H9 (cell line): ENCODE measurements at regions not wholly inside any gene's neighbourhood (a gene's known extent, or its start where the extent isn't known, plus 50 kb on each side); places are given as distances from the start of the nearest gene placed in this dataset.

Experiments used
- DNase-seq: peaks from one replicate; pipeline ENCODE4 v3.0.0-alpha.2; 2017
- H2AFZ ChIP-seq: one replicate; pipeline ENCODE4 v1.6.1; 2013; ENCODE audit warnings: mild to moderate bottlenecking, low read length, control low read depth, moderate library complexity
- H2AK5ac ChIP-seq: 2 replicates; pipeline ENCODE4 v1.6.1; 2013; ENCODE audit warnings: low read length, control low read depth, mixed read lengths; ENCODE audit not compliant: insufficient read length
- H2BK120ac ChIP-seq: one replicate; pipeline ENCODE4 v1.6.1; 2013; ENCODE audit warnings: low read depth, mild to moderate bottlenecking, low read length, control low read depth, inconsistent platforms; ENCODE audit not compliant: poor library complexity, severe bottlenecking
- H2BK12ac ChIP-seq: 2 replicates; pipeline ENCODE4 v1.6.1; 2013; ENCODE audit warnings: low read length, control low read depth, mixed read lengths, low read depth; ENCODE audit not compliant: insufficient read length
- H2BK15ac ChIP-seq: 2 replicates; pipeline ENCODE4 v1.6.1; 2013; ENCODE audit warnings: low read depth, low read length, control low read depth
- H2BK20ac ChIP-seq: one replicate; pipeline ENCODE4 v1.6.1; 2013; ENCODE audit warnings: low read depth, mild to moderate bottlenecking, low read length, control low read depth, inconsistent platforms; ENCODE audit not compliant: poor library complexity, severe bottlenecking
- H2BK5ac ChIP-seq: 2 replicates; pipeline ENCODE4 v1.6.1; 2013; ENCODE audit warnings: low read length, control low read depth, mixed read lengths; ENCODE audit not compliant: insufficient read length
- H3K14ac ChIP-seq: 2 replicates; pipeline ENCODE4 v1.6.1; 2013; ENCODE audit warnings: low read length, control low read depth; ENCODE audit not compliant: insufficient read depth
- H3K18ac ChIP-seq: 2 replicates; pipeline ENCODE4 v1.6.1; 2013; ENCODE audit warnings: low read depth, mild to moderate bottlenecking, mixed read lengths, low read length, control low read depth; ENCODE audit not compliant: insufficient read length
- H3K23ac ChIP-seq: 2 replicates; pipeline ENCODE4 v1.6.1; 2013; ENCODE audit warnings: low read length, control low read depth, mixed read lengths, low read depth; ENCODE audit not compliant: insufficient read length
- H3K23me2 ChIP-seq: 2 replicates; pipeline ENCODE4 v1.6.1; 2013; ENCODE audit warnings: low read depth, mild to moderate bottlenecking, mixed read lengths, low read length, control low read depth; ENCODE audit not compliant: insufficient read length, poor library complexity, severe bottlenecking
- H3K27ac ChIP-seq: 2 replicates; pipeline ENCODE4 v1.5.1; 2013; ENCODE audit warnings: low read length, control low read depth, mixed read lengths, low read depth; ENCODE audit not compliant: insufficient read length
- H3K27me3 ChIP-seq: 2 replicates; pipeline ENCODE4 v1.6.1; 2013; ENCODE audit warnings: low read length, control low read depth, inconsistent platforms; ENCODE audit not compliant: insufficient read depth
- H3K4ac ChIP-seq: 2 replicates; pipeline ENCODE4 v1.6.1; 2013; ENCODE audit warnings: low read depth, mild to moderate bottlenecking, control low read depth, inconsistent platforms, low read length, moderate library complexity
- H3K4me1 ChIP-seq: 2 replicates; pipeline ENCODE4 v1.6.1; 2013; ENCODE audit warnings: low read length, control low read depth, inconsistent platforms; ENCODE audit not compliant: insufficient read depth
- H3K4me2 ChIP-seq: 2 replicates; pipeline ENCODE4 v1.6.1; 2013; ENCODE audit warnings: low read length, control low read depth, mixed read lengths; ENCODE audit not compliant: insufficient read length, insufficient read depth
- H3K56ac ChIP-seq: 2 replicates; pipeline ENCODE4 v1.6.1; 2013; ENCODE audit warnings: low read depth, mild to moderate bottlenecking, mixed read lengths, low read length, control low read depth; ENCODE audit not compliant: insufficient read length
- H3K79me1 ChIP-seq: 2 replicates; pipeline ENCODE4 v1.6.1; 2013; ENCODE audit warnings: low read depth, mild to moderate bottlenecking, moderate library complexity, low read length, control low read depth, inconsistent platforms; ENCODE audit not compliant: insufficient read depth, poor library complexity, severe bottlenecking
- H3K79me2 ChIP-seq: 2 replicates; pipeline ENCODE4 v1.6.1; 2013; ENCODE audit warnings: low read length, control low read depth, inconsistent platforms; ENCODE audit not compliant: insufficient read depth
- H3K9ac ChIP-seq: 2 replicates; pipeline ENCODE4 v1.6.1; 2013; ENCODE audit warnings: low read length, control low read depth, mixed read lengths; ENCODE audit not compliant: insufficient read length; ENCODE audit errors: extremely low read depth
- H3K9me3 ChIP-seq: one replicate; pipeline ENCODE4 v1.6.1; 2013; ENCODE audit warnings: low read depth, low read length, inconsistent platforms; ENCODE audit not compliant: control insufficient read depth
- H3T11ph ChIP-seq: one replicate; pipeline ENCODE4 v1.6.1; 2013; ENCODE audit warnings: mild to moderate bottlenecking, low read length, control low read depth, inconsistent platforms
- H4K20me1 ChIP-seq: one replicate; pipeline ENCODE4 v1.6.1; 2013; ENCODE audit not compliant: control insufficient read depth, insufficient read length, insufficient read depth
- H4K5ac ChIP-seq: 2 replicates; pipeline ENCODE4 v1.6.1; 2013; ENCODE audit warnings: low read depth, mild to moderate bottlenecking, mixed read lengths, low read length, control low read depth; ENCODE audit not compliant: insufficient read length
- H4K8ac ChIP-seq: replicated peaks from 2 replicates; pipeline ENCODE4 v1.6.1; 2013; ENCODE audit warnings: low read length, control low read depth, mixed read lengths, low read depth; ENCODE audit not compliant: insufficient read length
- H4K91ac ChIP-seq: 2 replicates; pipeline ENCODE4 v1.6.1; 2013; ENCODE audit warnings: low read depth, mild to moderate bottlenecking, moderate library complexity, mixed read lengths, low read length, control low read depth; ENCODE audit not compliant: insufficient read length
- H3K27ac Mint-ChIP-seq, 3 experiments: 2 replicates in 2 of 3; 3 replicates in 1 of 3; pipeline ENCODE4 v1.8.0; 2020 to 2021; ENCODE audit warnings: mixed read lengths in 3 of 3, mild to moderate bottlenecking in 1 of 3, moderate library complexity in 1 of 3
- H3K27me3 Mint-ChIP-seq: 2 replicates; pipeline ENCODE4 v1.8.0; 2021; ENCODE audit warnings: low read depth, mild to moderate bottlenecking, moderate library complexity, mixed read lengths
- H3K36me3 Mint-ChIP-seq, 3 experiments: 2 replicates in 2 of 3; 3 replicates in 1 of 3; pipeline ENCODE4 v1.8.0; 2020 to 2021; ENCODE audit warnings: low read depth in 3 of 3, mixed read lengths in 3 of 3; ENCODE audit not compliant: insufficient read depth in 1 of 3
- H3K4me1 Mint-ChIP-seq, 2 experiments: 2 replicates each; pipeline ENCODE4 v1.8.0; 2020; ENCODE audit warnings: mixed read lengths in 2 of 2
- H3K4me3 Mint-ChIP-seq, 2 experiments: 2 replicates in 1 of 2; 3 replicates in 1 of 2; pipeline ENCODE4 v1.8.0; 2020 to 2021; ENCODE audit warnings: mild to moderate bottlenecking in 2 of 2, mixed read lengths in 2 of 2, moderate library complexity in 1 of 2
- H3K9me3 Mint-ChIP-seq, 2 experiments: 2 replicates in 1 of 2; 3 replicates in 1 of 2; pipeline ENCODE4 v1.8.0; 2020; ENCODE audit warnings: mild to moderate bottlenecking in 2 of 2, mixed read lengths in 2 of 2, moderate library complexity in 1 of 2
- CTCF ChIP-seq: fragments of 200-600 bp; sonication (generic); conservative IDR thresholded peaks from 3 replicates; pipeline ENCODE4 v1.8.0; 2021; ENCODE audit warnings: antibody characterized with exemption, mild to moderate bottlenecking
- WGBS: extraction: QIAGEN DNeasy Blood & Tissue Kit; methylation state at CpG from one replicate; pipeline ENCODE4 v1.1.7; 2013; ENCODE audit warnings: missing lambda C conversion rate, low lambda C conversion rate, mixed read lengths; ENCODE audit not compliant: insufficient read length; ENCODE audit errors: extremely low coverage; 5-methylcytosine and 5-hydroxymethylcytosine counted together

GRCh38 chr12:45637706-45638105, 91.8 kb upstream of the ARID2 start:
- H4K5ac ChIP-seq, result no peak overlapping the region
- no peak overlapping the region for H3K27ac ChIP-seq
- WGBS, result no CpG with 5 or more reads among the region's 1 CpG
- no peaks in the 10 kb centered on the region; the same call in 1 of the 2 replicates for H3K27me3 Mint-ChIP-seq
- H2BK120ac ChIP-seq, result no peak overlapping the region
- no peak overlapping the region for H3K18ac ChIP-seq
- no peak overlapping the region for H3K4ac ChIP-seq
- H3K4me3 Mint-ChIP-seq, result no peak overlapping the region
- no peak overlapping the region for H3K27ac Mint-ChIP-seq
- no peak overlapping the region for H3K56ac ChIP-seq
- H2BK5ac ChIP-seq, result no peak overlapping the region
- H3K27me3 ChIP-seq, result no peaks in the 10 kb centered on the region
- H3K9ac ChIP-seq, result no peak overlapping the region
- H3K9me3 Mint-ChIP-seq, result no peaks in the 10 kb centered on the region
- H3K14ac ChIP-seq, result no peak overlapping the region
- no peak overlapping the region for H4K91ac ChIP-seq
- H3K4me1 Mint-ChIP-seq, result peaks cover 9 to 12% of the 10 kb centered on the region in 2 experiments
- H3K4me2 ChIP-seq, result no peak overlapping the region
- H2BK12ac ChIP-seq, result no peak overlapping the region
- DNase-seq, result no peak
- TF ChIP-seq CTCF, result no peak
- no peak overlapping the region for H2AFZ ChIP-seq
- H4K8ac ChIP-seq, result no peak overlapping the region
- H2AK5ac ChIP-seq, result no peak overlapping the region
- no peaks in the 10 kb centered on the region for H4K20me1 ChIP-seq
- no peaks in the 10 kb centered on the region for H3K36me3 Mint-ChIP-seq
- no peaks in the 10 kb centered on the region for H3K9me3 ChIP-seq
- H3K79me2 ChIP-seq, result no peaks in the 10 kb centered on the region
- H3K4me1 ChIP-seq, result no peaks in the 10 kb centered on the region
- H2BK20ac ChIP-seq, result no peak overlapping the region
- H3T11ph ChIP-seq, result no peak overlapping the region
- no peak overlapping the region for H3K23ac ChIP-seq
- H3K79me1 ChIP-seq, result no peaks in the 10 kb centered on the region
- H2BK15ac ChIP-seq, result no peak overlapping the region
- no peaks in the 10 kb centered on the region for H3K23me2 ChIP-seq
